Neural cell (in vitro differentiated cells): ENCODE measurements at regions not wholly inside any gene's neighbourhood (a gene's known extent, or its start where the extent isn't known, plus 50 kb on each side); places are given as distances from the start of the nearest gene placed in this dataset.

Experiments used
- H2AFZ ChIP-seq: fragments of 200-600, 300-800 bp; sonication (generic), shearing (Covaris generic); 2 replicates; pipeline ENCODE4 v1.6.0; 2014; ENCODE audit warnings: low read depth, mild to moderate bottlenecking, antibody characterized with exemption, low read length, moderate library complexity
- H3F3A ChIP-seq: fragments of 200-600 bp; shearing (Covaris generic); 2 replicates; pipeline ENCODE4 v1.6.1; 2016; ENCODE audit warnings: mild to moderate bottlenecking, moderate library complexity, mixed read lengths, antibody characterized with exemption, low read length; ENCODE audit not compliant: insufficient read depth, poor library complexity, severe bottlenecking
- H3K27ac ChIP-seq: fragments of 200-600, 300-800 bp; sonication (generic), shearing (Covaris generic); 2 replicates; pipeline ENCODE4 v1.5.1; 2014; ENCODE audit warnings: mild to moderate bottlenecking, low read length, moderate library complexity
- H3K27me3 ChIP-seq: fragments of 300-800, 200-600 bp; sonication (generic), shearing (Covaris generic); 2 replicates; pipeline ENCODE4 v1.6.0; 2014; ENCODE audit warnings: mild to moderate bottlenecking, low read depth, low read length, moderate library complexity; ENCODE audit not compliant: insufficient read depth
- H3K36me3 ChIP-seq: fragments of 300-800, 200-600 bp; sonication (generic), shearing (Covaris generic); 2 replicates; pipeline ENCODE4 v1.5.1; 2014; ENCODE audit warnings: mild to moderate bottlenecking, antibody characterized with exemption, low read length, moderate library complexity; ENCODE audit not compliant: insufficient read depth
- H3K4me2 ChIP-seq: fragments of 300-800, 200-600 bp; sonication (generic), shearing (Covaris generic); 2 replicates; pipeline ENCODE4 v1.6.0; 2014; ENCODE audit warnings: mild to moderate bottlenecking, low read length
- H3K4me3 ChIP-seq: fragments of 300-800, 200-600 bp; sonication (generic), shearing (Covaris generic); 2 replicates; pipeline ENCODE4 v1.5.1; 2014; ENCODE audit warnings: mild to moderate bottlenecking, low read length, moderate library complexity
- H3K79me2 ChIP-seq: fragments of 200-600 bp; shearing (Covaris generic); replicated peaks from 2 replicates; pipeline ENCODE4 v1.6.0; 2014; ENCODE audit warnings: mild to moderate bottlenecking, low read length, moderate library complexity; ENCODE audit not compliant: insufficient read depth
- H3K9ac ChIP-seq: fragments of 300-800, 200-600 bp; sonication (generic), shearing (Covaris generic); 2 replicates; pipeline ENCODE4 v1.6.1; 2016; ENCODE audit warnings: mild to moderate bottlenecking, low read length, mixed read lengths
- H3K9me2 ChIP-seq: fragments of 200-600 bp; shearing (Covaris generic); 2 replicates; pipeline ENCODE4 v1.6.1; 2016; ENCODE audit warnings: mild to moderate bottlenecking, low read length, mixed read lengths; ENCODE audit not compliant: insufficient read depth
- H3K9me3 ChIP-seq: fragments of 200-600, 300-800 bp; sonication (generic), shearing (Covaris generic); 2 replicates; pipeline ENCODE4 v1.6.1; 2016; ENCODE audit warnings: mild to moderate bottlenecking, mixed run types, low read length, moderate library complexity, mixed read lengths
- H4K20me1 ChIP-seq: fragments of 200-600 bp; shearing (Covaris generic); 2 replicates; pipeline ENCODE4 v1.6.1; 2016; ENCODE audit warnings: mild to moderate bottlenecking, mixed run types; ENCODE audit not compliant: insufficient read depth
- EP300 ChIP-seq: fragments of 450-650 bp; conservative IDR thresholded peaks from 2 replicates; pipeline ENCODE4 v1.6.1; 2014; ENCODE audit warnings: antibody characterized with exemption, mild to moderate bottlenecking, moderate library complexity; ENCODE audit not compliant: poor library complexity, severe bottlenecking
- EZH2 ChIP-seq: fragments of 200-600, 300-800 bp; shearing (Covaris generic), sonication (generic); IDR thresholded peaks from 2 replicates; pipeline ENCODE4 v1.6.1; 2014; ENCODE audit warnings: antibody characterized with exemption, low read length, borderline replicate concordance, mild to moderate bottlenecking; ENCODE audit not compliant: insufficient read depth, poor library complexity, severe bottlenecking
- MXI1 ChIP-seq: fragments of 450-650 bp; conservative IDR thresholded peaks from 2 replicates; pipeline ENCODE4 v1.6.1; 2014; ENCODE audit warnings: antibody characterized with exemption, mild to moderate bottlenecking; ENCODE audit not compliant: poor library complexity, severe bottlenecking
- POLR2AphosphoS5 ChIP-seq: IDR thresholded peaks from 2 replicates; pipeline ENCODE4 v1.6.1; 2012
- RAD21 ChIP-seq: fragments of 450-650 bp; conservative IDR thresholded peaks from 2 replicates; pipeline ENCODE4 v1.6.1; 2014; ENCODE audit warnings: antibody characterized with exemption, mild to moderate bottlenecking, moderate library complexity
- SMC3 ChIP-seq: fragments of 450-650 bp; conservative IDR thresholded peaks from 2 replicates; pipeline ENCODE4 v1.6.1; 2014; ENCODE audit warnings: antibody characterized with exemption, mild to moderate bottlenecking, moderate library complexity; ENCODE audit not compliant: poor library complexity
- TAF1 ChIP-seq: IDR thresholded peaks from 2 replicates; pipeline ENCODE4 v1.6.1; 2012; ENCODE audit warnings: low read depth
- TF ChIP-seq, protein P1 (sequence below): fragments of 450-650 bp; IDR thresholded peaks from 2 replicates; pipeline ENCODE4 v1.5.1; 2014; ENCODE audit warnings: antibody characterized with exemption, mild to moderate bottlenecking, moderate library complexity; ENCODE audit not compliant: poor library complexity, severe bottlenecking
- TF ChIP-seq, protein P2 (sequence below): IDR thresholded peaks from 2 replicates; pipeline ENCODE4 v1.6.1; 2012; ENCODE audit warnings: borderline replicate concordance

DNA sequence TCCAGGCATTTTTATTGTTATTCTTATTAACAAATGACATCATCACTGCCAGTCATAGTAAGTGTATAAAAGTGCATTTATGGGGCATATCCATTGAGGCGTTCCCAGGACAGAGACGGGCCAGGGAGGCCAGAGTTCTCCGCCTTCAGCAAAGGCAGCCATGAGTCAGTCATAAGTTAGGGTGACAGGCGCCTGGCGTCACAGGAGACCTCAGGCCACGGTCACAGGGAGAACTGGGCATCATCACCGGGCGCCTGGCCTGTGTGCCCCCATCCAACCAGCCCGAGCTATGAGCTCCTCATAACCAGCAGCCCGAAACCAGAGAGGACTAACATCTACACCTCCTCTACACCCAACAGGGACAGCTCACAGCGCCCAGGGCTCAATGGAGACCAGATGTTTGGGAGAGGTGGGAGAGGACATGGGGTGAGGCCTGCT is 259.2 kb downstream of the DLL1 start:
- H3K9me3 ChIP-seq: no peaks in the 10 kb centered on the region
- TF ChIP-seq RAD21: no peak
- no peak for TF ChIP-seq EP300
- no peaks in the 10 kb centered on the region for H4K20me1 ChIP-seq

DNA sequence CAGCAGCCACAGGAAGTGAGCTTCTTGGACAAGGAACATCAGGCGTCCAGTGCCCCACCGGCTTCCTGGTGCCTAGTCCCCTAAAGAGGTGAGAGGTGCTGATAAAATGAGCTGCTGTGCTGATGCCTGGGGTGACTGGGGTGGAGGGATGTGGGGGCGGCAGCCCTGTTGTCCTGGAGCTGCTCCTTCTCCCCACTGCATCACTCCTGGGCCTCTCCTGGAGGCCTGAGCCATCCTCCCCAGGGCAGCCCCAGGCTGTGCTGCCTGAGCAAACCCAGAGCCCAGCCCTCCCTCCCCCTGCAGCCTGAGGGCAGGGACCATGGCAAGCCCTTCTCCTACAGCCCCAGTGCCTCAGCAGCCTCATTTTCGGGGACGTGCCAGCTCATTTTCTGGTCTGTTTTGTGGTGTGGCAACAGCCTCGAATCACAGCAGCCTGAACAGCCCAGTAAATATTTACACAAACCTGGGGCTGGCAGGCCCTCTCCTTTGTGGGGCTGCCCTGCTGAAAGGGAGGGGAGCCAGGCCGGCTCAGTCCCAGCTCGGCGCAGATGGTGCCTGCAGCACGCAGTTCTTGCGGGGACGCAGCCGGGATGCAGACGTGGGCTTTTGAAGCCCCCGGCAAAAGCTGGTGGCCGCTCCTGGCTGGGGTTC is 259.9 kb downstream of the DLL1 start:
- no peak overlapping the region for H2AFZ ChIP-seq

More for the DNA sequence above, 259.2 kb downstream of the DLL1 start:
- Histone ChIP-seq H3K9me2 (no peaks in the 10 kb centered on the region), H3K27me3 (no peaks in the 10 kb centered on the region), H3F3A (no peaks in the 10 kb centered on the region), H2AFZ (no peak overlapping the region), H3K27ac (no peak overlapping the region), H3K79me2 (no peaks in the 10 kb centered on the region), H3K4me2 (no peak overlapping the region), H3K36me3 (no peaks in the 10 kb centered on the region), H3K4me3 (no peak overlapping the region), H3K9ac (no peak overlapping the region)

More for the DNA sequence above, 259.9 kb downstream of the DLL1 start:
- no peak overlapping the region for H3K9ac ChIP-seq
- H3K4me2 ChIP-seq: no peak overlapping the region
- no peaks in the 10 kb centered on the region for H3K36me3 ChIP-seq
- no peaks in the 10 kb centered on the region for H4K20me1 ChIP-seq
- no peaks in the 10 kb centered on the region for H3F3A ChIP-seq
- no peaks in the 10 kb centered on the region for H3K79me2 ChIP-seq
- no peak for TF ChIP-seq MXI1
- TF ChIP-seq EP300: no peak
- no peak for TF ChIP-seq EZH2
- TF ChIP-seq SMC3: no peak
- no peak for TF ChIP-seq TAF1
- TF ChIP-seq RAD21: no peak
- TF ChIP-seq, protein P1, sequence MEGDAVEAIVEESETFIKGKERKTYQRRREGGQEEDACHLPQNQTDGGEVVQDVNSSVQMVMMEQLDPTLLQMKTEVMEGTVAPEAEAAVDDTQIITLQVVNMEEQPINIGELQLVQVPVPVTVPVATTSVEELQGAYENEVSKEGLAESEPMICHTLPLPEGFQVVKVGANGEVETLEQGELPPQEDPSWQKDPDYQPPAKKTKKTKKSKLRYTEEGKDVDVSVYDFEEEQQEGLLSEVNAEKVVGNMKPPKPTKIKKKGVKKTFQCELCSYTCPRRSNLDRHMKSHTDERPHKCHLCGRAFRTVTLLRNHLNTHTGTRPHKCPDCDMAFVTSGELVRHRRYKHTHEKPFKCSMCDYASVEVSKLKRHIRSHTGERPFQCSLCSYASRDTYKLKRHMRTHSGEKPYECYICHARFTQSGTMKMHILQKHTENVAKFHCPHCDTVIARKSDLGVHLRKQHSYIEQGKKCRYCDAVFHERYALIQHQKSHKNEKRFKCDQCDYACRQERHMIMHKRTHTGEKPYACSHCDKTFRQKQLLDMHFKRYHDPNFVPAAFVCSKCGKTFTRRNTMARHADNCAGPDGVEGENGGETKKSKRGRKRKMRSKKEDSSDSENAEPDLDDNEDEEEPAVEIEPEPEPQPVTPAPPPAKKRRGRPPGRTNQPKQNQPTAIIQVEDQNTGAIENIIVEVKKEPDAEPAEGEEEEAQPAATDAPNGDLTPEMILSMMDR: no peak
- TF ChIP-seq, protein P2, sequence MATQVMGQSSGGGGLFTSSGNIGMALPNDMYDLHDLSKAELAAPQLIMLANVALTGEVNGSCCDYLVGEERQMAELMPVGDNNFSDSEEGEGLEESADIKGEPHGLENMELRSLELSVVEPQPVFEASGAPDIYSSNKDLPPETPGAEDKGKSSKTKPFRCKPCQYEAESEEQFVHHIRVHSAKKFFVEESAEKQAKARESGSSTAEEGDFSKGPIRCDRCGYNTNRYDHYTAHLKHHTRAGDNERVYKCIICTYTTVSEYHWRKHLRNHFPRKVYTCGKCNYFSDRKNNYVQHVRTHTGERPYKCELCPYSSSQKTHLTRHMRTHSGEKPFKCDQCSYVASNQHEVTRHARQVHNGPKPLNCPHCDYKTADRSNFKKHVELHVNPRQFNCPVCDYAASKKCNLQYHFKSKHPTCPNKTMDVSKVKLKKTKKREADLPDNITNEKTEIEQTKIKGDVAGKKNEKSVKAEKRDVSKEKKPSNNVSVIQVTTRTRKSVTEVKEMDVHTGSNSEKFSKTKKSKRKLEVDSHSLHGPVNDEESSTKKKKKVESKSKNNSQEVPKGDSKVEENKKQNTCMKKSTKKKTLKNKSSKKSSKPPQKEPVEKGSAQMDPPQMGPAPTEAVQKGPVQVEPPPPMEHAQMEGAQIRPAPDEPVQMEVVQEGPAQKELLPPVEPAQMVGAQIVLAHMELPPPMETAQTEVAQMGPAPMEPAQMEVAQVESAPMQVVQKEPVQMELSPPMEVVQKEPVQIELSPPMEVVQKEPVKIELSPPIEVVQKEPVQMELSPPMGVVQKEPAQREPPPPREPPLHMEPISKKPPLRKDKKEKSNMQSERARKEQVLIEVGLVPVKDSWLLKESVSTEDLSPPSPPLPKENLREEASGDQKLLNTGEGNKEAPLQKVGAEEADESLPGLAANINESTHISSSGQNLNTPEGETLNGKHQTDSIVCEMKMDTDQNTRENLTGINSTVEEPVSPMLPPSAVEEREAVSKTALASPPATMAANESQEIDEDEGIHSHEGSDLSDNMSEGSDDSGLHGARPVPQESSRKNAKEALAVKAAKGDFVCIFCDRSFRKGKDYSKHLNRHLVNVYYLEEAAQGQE: no peak
- no peak for TF ChIP-seq POLR2AphosphoS5
- H3K9me2 ChIP-seq: no peaks in the 10 kb centered on the region
- H3K27me3 ChIP-seq: no peaks in the 10 kb centered on the region
- H3K27ac ChIP-seq: no peak overlapping the region
- no peak overlapping the region for H3K4me3 ChIP-seq
- no peaks in the 10 kb centered on the region for H3K9me3 ChIP-seq
